ENCODE measurements at regions not wholly inside any gene's neighbourhood (a gene's known extent, or its start where the extent isn't known, plus 50 kb on each side); places are given as distances from the start of the nearest gene placed in this dataset.
"Not testable (repeated sequence)": the region's sequence is repeated elsewhere in the genome, so short reads cannot be mapped to it uniquely, and the experiment has no call there.

GRCh38 chr14:44453433-44454171 is 53.5 kb downstream of the FSCB start:
- DNase-seq (no peak), ATAC-seq (ENCODE audit: insufficient read depth, low read depth) (no peak)
- no peaks in the 10 kb centered on the region for H3K79me2 ChIP-seq (ENCODE audit: insufficient read depth, low read length)
- H3K4me2 ChIP-seq (ENCODE audit: insufficient read depth, low read length), result no peak overlapping the region
- no peak overlapping the region for H3K9ac ChIP-seq (ENCODE audit: low read depth, low read length)
- H2AFZ ChIP-seq (ENCODE audit: low read depth, low read length), result no peak overlapping the region
- TF ChIP-seq EZH2 (IDR thresholded peaks at IDR 0.05; ENCODE audit: borderline replicate concordance, low read depth, low read length, severe bottlenecking), result no peak
- TF ChIP-seq CTCF (IDR thresholded peaks at IDR 0.05; ENCODE audit: borderline replicate concordance, extremely low read depth, low read length, poor library complexity, severe bottlenecking), result no peak
- no peak overlapping the region for H3K4me3 ChIP-seq (ENCODE audit: low read depth in 1 of 2, low read length in 2 of 2)
- H3K27ac ChIP-seq (ENCODE audit: low read length), result no peak overlapping the region
- H3K27me3 ChIP-seq (ENCODE audit: insufficient read depth, low read length, poor library complexity), result no peaks in the 10 kb centered on the region
- H3K9me3 ChIP-seq (ENCODE audit: insufficient read depth, low read length, severe bottlenecking), result no peaks in the 10 kb centered on the region
- no peaks in the 10 kb centered on the region for H3K36me3 ChIP-seq (ENCODE audit: insufficient read depth, low read length)
- no peaks in the 10 kb centered on the region for H3K4me1 ChIP-seq (ENCODE audit: insufficient read depth, low read length)
- no peaks in the 10 kb centered on the region for H4K20me1 ChIP-seq (ENCODE audit: insufficient read depth, low read length)

- H3K9ac ChIP-seq (ENCODE audit: low read depth, low read length); DNase-seq; H3K9me3 ChIP-seq (ENCODE audit: insufficient read depth, low read length, severe bottlenecking); ATAC-seq (ENCODE audit: insufficient read depth, low read depth); H3K27me3 ChIP-seq (ENCODE audit: insufficient read depth, low read length, poor library complexity); H3K4me3 ChIP-seq (ENCODE audit: low read depth in 1 of 2, low read length in 2 of 2); H3K4me2 ChIP-seq (ENCODE audit: insufficient read depth, low read length); H4K20me1 ChIP-seq (ENCODE audit: insufficient read depth, low read length); H2AFZ ChIP-seq (ENCODE audit: low read depth, low read length); H3K27ac ChIP-seq (ENCODE audit: low read length); H3K4me1 ChIP-seq (ENCODE audit: insufficient read depth, low read length); H3K36me3 ChIP-seq (ENCODE audit: insufficient read depth, low read length); H3K79me2 ChIP-seq (ENCODE audit: insufficient read depth, low read length): not testable (repeated sequence)
These were observed 56.9 kb downstream of the FSCB start for GRCh38 chr14:44450232-44450631.

GRCh38 chr14:44449680-44450079 is 57.4 kb downstream of the FSCB start:
- DNase-seq (no peak), ATAC-seq (ENCODE audit: insufficient read depth, low read depth) (no peak)
- H3K9ac ChIP-seq (ENCODE audit: low read depth, low read length), result no peak overlapping the region
- TF ChIP-seq CTCF (IDR thresholded peaks at IDR 0.05; ENCODE audit: borderline replicate concordance, extremely low read depth, low read length, poor library complexity, severe bottlenecking), result no peak
- no peak for TF ChIP-seq EZH2 (IDR thresholded peaks at IDR 0.05; ENCODE audit: borderline replicate concordance, low read depth, low read length, severe bottlenecking)
- no peak overlapping the region for H3K4me3 ChIP-seq (ENCODE audit: low read depth in 1 of 2, low read length in 2 of 2)
- H3K27ac ChIP-seq (ENCODE audit: low read length), result no peak overlapping the region
- H3K79me2 ChIP-seq (ENCODE audit: insufficient read depth, low read length), result no peaks in the 10 kb centered on the region
- H3K9me3 ChIP-seq (ENCODE audit: insufficient read depth, low read length, severe bottlenecking), result no peaks in the 10 kb centered on the region
- H3K27me3 ChIP-seq (ENCODE audit: insufficient read depth, low read length, poor library complexity), result no peaks in the 10 kb centered on the region
- H2AFZ ChIP-seq (ENCODE audit: low read depth, low read length), result no peak overlapping the region
- no peaks in the 10 kb centered on the region for H4K20me1 ChIP-seq (ENCODE audit: insufficient read depth, low read length)
- no peak overlapping the region for H3K4me2 ChIP-seq (ENCODE audit: insufficient read depth, low read length)
- no peaks in the 10 kb centered on the region for H3K4me1 ChIP-seq (ENCODE audit: insufficient read depth, low read length)
- H3K36me3 ChIP-seq (ENCODE audit: insufficient read depth, low read length), result no peaks in the 10 kb centered on the region

GRCh38 chr14:44448951-44449358 is 58.1 kb downstream of the FSCB start:
- Histone ChIP-seq H3K4me3 (ENCODE audit: low read depth in 1 of 2, low read length in 2 of 2) (no peak overlapping the region), H3K4me1 (ENCODE audit: insufficient read depth, low read length) (no peaks in the 10 kb centered on the region), H2AFZ (ENCODE audit: low read depth, low read length) (no peak overlapping the region), H3K4me2 (ENCODE audit: insufficient read depth, low read length) (no peak overlapping the region), H4K20me1 (ENCODE audit: insufficient read depth, low read length) (no peaks in the 10 kb centered on the region), H3K9me3 (ENCODE audit: insufficient read depth, low read length, severe bottlenecking) (no peaks in the 10 kb centered on the region), H3K79me2 (ENCODE audit: insufficient read depth, low read length) (no peaks in the 10 kb centered on the region), H3K36me3 (ENCODE audit: insufficient read depth, low read length) (no peaks in the 10 kb centered on the region), H3K9ac (ENCODE audit: low read depth, low read length) (no peak overlapping the region), H3K27ac (ENCODE audit: low read length) (no peak overlapping the region), H3K27me3 (ENCODE audit: insufficient read depth, low read length, poor library complexity) (no peaks in the 10 kb centered on the region)
- no peak for ATAC-seq (ENCODE audit: insufficient read depth, low read depth)
- no peak for TF ChIP-seq EZH2 (IDR thresholded peaks at IDR 0.05; ENCODE audit: borderline replicate concordance, low read depth, low read length, severe bottlenecking)
- no peak for TF ChIP-seq CTCF (IDR thresholded peaks at IDR 0.05; ENCODE audit: borderline replicate concordance, extremely low read depth, low read length, poor library complexity, severe bottlenecking)
- no peak for DNase-seq

Data from DND-41 (cell line).